ENCODE measurements at regions not wholly inside any gene's neighbourhood (a gene's known extent, or its start where the extent isn't known, plus 50 kb on each side); places are given as distances from the start of the nearest gene placed in this dataset.
"Not testable (repeated sequence)": the region's sequence is repeated elsewhere in the genome, so short reads cannot be mapped to it uniquely, and the experiment has no call there.

DNA sequence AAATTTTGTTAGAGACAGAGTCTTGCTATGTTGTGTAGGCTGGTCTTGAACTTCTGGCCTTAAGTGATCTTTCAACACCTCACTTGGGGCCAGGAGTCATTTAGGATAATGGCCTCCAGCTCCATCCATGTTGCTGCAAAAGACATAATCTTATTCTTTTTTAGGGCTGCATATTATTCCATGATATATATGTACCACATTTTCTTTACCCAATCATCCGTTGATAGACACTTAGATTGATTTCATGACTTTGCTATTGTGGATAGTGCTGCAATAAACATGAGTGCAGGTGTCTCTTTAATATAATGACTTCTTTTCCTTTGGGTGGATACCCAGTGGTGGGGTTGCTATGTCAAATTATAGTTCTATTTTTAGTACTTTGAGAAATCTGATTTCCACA, 140.9 kb upstream of the LCORL start:
- H3K27ac ChIP-seq: no peak overlapping the region
- H4K20me1 ChIP-seq (ENCODE audit: insufficient read depth): no peaks in the 10 kb centered on the region
- no peaks in the 10 kb centered on the region for H3K36me3 ChIP-seq (ENCODE audit: low read depth)
- CTCF ChIA-PET: no interaction called here
- no peaks in the 10 kb centered on the region for H3K79me2 ChIP-seq (ENCODE audit: low read depth)
- BruUV-seq (replicated peaks): no TSS peak
- no peak overlapping the region for H3K4me3 ChIP-seq
- H2AFZ ChIP-seq: no peak overlapping the region
- H3K4me1 ChIP-seq (replicated peaks; ENCODE audit: insufficient read depth): no peaks in the 10 kb centered on the region
- no peaks in the 10 kb centered on the region for H3K9me2 ChIP-seq (ENCODE audit: insufficient read depth)
- no peaks in the 10 kb centered on the region for H3F3A ChIP-seq (ENCODE audit: insufficient read depth, low read depth)
- no peak overlapping the region for H3K4me2 ChIP-seq
- no peaks in the 10 kb centered on the region for H3K9me3 ChIP-seq (ENCODE audit: insufficient read depth, low read depth)
- TF ChIP-seq, protein P1, sequence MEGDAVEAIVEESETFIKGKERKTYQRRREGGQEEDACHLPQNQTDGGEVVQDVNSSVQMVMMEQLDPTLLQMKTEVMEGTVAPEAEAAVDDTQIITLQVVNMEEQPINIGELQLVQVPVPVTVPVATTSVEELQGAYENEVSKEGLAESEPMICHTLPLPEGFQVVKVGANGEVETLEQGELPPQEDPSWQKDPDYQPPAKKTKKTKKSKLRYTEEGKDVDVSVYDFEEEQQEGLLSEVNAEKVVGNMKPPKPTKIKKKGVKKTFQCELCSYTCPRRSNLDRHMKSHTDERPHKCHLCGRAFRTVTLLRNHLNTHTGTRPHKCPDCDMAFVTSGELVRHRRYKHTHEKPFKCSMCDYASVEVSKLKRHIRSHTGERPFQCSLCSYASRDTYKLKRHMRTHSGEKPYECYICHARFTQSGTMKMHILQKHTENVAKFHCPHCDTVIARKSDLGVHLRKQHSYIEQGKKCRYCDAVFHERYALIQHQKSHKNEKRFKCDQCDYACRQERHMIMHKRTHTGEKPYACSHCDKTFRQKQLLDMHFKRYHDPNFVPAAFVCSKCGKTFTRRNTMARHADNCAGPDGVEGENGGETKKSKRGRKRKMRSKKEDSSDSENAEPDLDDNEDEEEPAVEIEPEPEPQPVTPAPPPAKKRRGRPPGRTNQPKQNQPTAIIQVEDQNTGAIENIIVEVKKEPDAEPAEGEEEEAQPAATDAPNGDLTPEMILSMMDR (conservative IDR thresholded peaks at IDR 0.05): no peak
- no peak for TF ChIP-seq EZH2 (IDR thresholded peaks at IDR 0.05; ENCODE audit: low read depth)
- no peak for DNase-seq
- no peaks in the 10 kb centered on the region for H3K27me3 ChIP-seq (ENCODE audit: insufficient read depth, low read depth)
- POLR2A ChIA-PET (ENCODE audit: unreplicated experiment): no interaction called here
- intact Hi-C loops (cut with micrococcal nuclease; ENCODE audit: unreplicated experiment): no loop called here

DNA sequence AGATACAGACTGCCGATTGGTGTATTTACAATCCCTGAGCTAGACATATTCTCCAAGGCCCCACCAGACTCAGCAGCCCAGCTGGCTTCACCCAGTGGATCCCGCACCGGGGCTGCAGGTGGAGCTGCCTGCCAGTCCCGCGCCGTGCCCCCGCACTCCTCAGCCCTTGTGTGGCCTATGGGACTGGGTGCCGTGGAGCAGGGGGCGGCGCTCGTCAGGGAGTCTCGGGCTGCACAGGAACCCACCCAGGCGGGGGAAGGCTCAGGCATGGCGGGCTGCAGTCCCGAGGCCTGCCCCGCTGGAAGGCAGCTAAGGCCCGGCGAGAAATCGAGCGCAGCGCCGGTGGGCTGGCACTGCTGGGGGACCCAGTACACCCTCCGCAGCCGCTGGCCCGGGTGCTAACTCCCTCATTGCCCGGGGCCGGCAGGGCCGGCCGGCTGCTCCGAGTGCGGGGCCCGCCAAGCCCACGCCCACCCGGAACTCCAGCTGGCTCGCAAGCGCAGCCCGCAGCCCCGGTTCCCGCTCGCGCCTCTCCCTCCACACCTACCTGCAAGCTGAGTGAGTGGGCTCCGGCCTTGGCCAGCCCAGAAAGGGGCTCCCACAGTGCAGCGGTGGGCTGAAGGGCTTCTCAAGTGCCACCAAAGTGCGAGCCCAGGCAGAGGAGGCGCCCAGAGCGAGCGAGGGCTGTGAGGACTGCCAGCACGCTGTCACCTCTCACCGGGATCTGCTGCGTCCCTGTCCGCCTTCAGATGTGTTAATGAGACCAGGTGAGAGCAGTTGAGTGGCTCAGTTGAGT, 137.8 kb upstream of the LCORL start:
- not testable (repeated sequence) for H3K4me2 ChIP-seq; H3K9me2 ChIP-seq (ENCODE audit: insufficient read depth)

DNA sequence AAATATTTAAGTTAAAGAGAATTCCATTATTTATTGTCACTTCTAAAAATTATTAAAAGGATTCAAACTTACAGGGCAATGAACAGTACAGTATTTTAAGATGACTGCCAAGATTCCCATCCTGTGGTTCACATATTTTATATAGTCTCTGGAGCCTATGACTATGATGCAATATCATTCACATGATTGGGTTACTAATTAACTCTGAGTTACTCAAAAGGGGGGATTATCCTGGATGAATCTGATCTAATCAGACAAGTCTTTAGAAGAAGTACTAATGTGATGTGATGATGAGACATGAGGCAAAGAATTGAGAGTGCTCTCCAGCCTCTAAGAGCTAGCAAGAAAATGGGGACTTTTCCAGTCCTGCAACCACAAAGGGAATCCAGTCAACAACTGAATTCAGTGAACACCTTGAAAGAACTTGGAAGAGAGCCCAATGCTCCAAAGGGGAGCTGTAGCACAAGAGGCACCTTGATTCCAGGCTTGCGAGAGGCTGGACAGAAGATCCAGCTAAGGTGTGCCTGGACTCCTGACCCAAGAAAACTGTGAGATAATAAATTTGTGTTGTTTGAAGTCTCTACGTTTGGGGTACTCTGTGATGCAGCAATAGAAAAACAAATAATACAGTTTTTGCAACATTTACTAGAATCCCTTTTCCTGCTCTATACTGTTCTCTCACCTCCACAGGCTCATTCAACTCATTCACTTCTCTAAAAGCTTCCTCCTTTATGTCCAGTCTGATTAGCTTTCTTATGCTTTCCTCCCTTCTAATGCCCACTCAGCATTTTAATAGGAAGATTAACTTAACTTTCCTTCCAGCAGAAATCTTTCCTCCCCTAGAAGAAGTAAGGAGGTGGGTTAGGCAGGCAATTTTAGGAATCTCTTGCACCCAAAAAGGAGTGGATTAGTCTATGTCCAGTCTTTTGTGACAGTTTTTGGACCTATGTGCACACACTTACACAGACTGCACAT, 133.8 kb upstream of the LCORL start:
- intact Hi-C loops (cut with micrococcal nuclease; ENCODE audit: unreplicated experiment): no loop called here
- Histone ChIP-seq H3F3A (ENCODE audit: insufficient read depth, low read depth) (no peaks in the 10 kb centered on the region), H3K36me3 (ENCODE audit: low read depth) (no peaks in the 10 kb centered on the region), H3K4me2 (no peak overlapping the region), H3K79me2 (ENCODE audit: low read depth) (no peaks in the 10 kb centered on the region), H3K4me3 (no peak overlapping the region), H3K27me3 (ENCODE audit: insufficient read depth, low read depth) (no peaks in the 10 kb centered on the region), H3K27ac (no peak overlapping the region), H3K9me3 (ENCODE audit: insufficient read depth, low read depth) (no peaks in the 10 kb centered on the region), H3K9me2 (ENCODE audit: insufficient read depth) (no peaks in the 10 kb centered on the region), H2AFZ (no peak overlapping the region), H3K4me1 (replicated peaks; ENCODE audit: insufficient read depth) (no peaks in the 10 kb centered on the region), H4K20me1 (ENCODE audit: insufficient read depth) (no peaks in the 10 kb centered on the region)
- TF ChIP-seq, protein P1 (conservative IDR thresholded peaks at IDR 0.05): no peak
- TF ChIP-seq EZH2 (IDR thresholded peaks at IDR 0.05; ENCODE audit: low read depth): no peak
- ChIA-PET POLR2A (ENCODE audit: unreplicated experiment) (no interaction called here), CTCF (no interaction called here)
- BruUV-seq (replicated peaks): no TSS peak
- DNase-seq: no peak

More for the DNA sequence above, 137.8 kb upstream of the LCORL start:
- H4K20me1 ChIP-seq (ENCODE audit: insufficient read depth); BruUV-seq (replicated peaks); H3K79me2 ChIP-seq (ENCODE audit: low read depth); H3K9me3 ChIP-seq (ENCODE audit: insufficient read depth, low read depth); intact Hi-C loops (cut with micrococcal nuclease; ENCODE audit: unreplicated experiment); DNase-seq; POLR2A ChIA-PET (ENCODE audit: unreplicated experiment); CTCF ChIA-PET; H3K4me3 ChIP-seq; H3K36me3 ChIP-seq (ENCODE audit: low read depth); H3K4me1 ChIP-seq (replicated peaks; ENCODE audit: insufficient read depth); H2AFZ ChIP-seq; H3F3A ChIP-seq (ENCODE audit: insufficient read depth, low read depth); H3K27me3 ChIP-seq (ENCODE audit: insufficient read depth, low read depth); H3K27ac ChIP-seq: not testable (repeated sequence)

All from PC-9 (cell line).